Trophoblast cell (in vitro differentiated cells and primary cell): ENCODE measurements at regions not wholly inside any gene's neighbourhood (a gene's known extent, or its start where the extent isn't known, plus 50 kb on each side); places are given as distances from the start of the nearest gene placed in this dataset.

Experiments used
- DNase-seq, 2 donors: peaks; one replicate each; pipeline ENCODE4 v3.0.0-alpha.2; 2016
- H2AFZ ChIP-seq: 2 replicates; pipeline ENCODE4 v1.6.1; 2013; ENCODE audit warnings: low read length, moderate library complexity, mild to moderate bottlenecking; ENCODE audit not compliant: insufficient read depth, poor library complexity
- H2AK5ac ChIP-seq: 2 replicates; pipeline ENCODE4 v1.6.1; 2013; ENCODE audit warnings: mild to moderate bottlenecking, low read length
- H2BK120ac ChIP-seq: 2 replicates; pipeline ENCODE4 v1.6.1; 2013; ENCODE audit warnings: low read length, mild to moderate bottlenecking, moderate library complexity; ENCODE audit not compliant: insufficient read depth, poor library complexity
- H2BK12ac ChIP-seq: 2 replicates; pipeline ENCODE4 v1.6.1; 2013; ENCODE audit warnings: mild to moderate bottlenecking, low read length, moderate library complexity
- H2BK5ac ChIP-seq: 2 replicates; pipeline ENCODE4 v1.6.1; 2013; ENCODE audit warnings: low read length, low read depth, moderate library complexity, mild to moderate bottlenecking; ENCODE audit not compliant: poor library complexity
- H3K14ac ChIP-seq: 2 replicates; pipeline ENCODE4 v1.6.1; 2013; ENCODE audit warnings: mild to moderate bottlenecking, low read length
- H3K18ac ChIP-seq: 2 replicates; pipeline ENCODE4 v1.6.1; 2013; ENCODE audit warnings: mild to moderate bottlenecking, low read length
- H3K23ac ChIP-seq: 2 replicates; pipeline ENCODE4 v1.6.1; 2013; ENCODE audit warnings: low read length
- H3K27ac ChIP-seq: 2 replicates; pipeline ENCODE4 v1.5.1; 2013; ENCODE audit warnings: low read depth, mild to moderate bottlenecking, inconsistent platforms, low read length, moderate library complexity
- H3K27me3 ChIP-seq: 2 replicates; pipeline ENCODE4 v1.6.1; 2013; ENCODE audit warnings: inconsistent platforms, mild to moderate bottlenecking, low read length, moderate library complexity; ENCODE audit not compliant: insufficient read depth
- H3K36me3 ChIP-seq, 2 experiments: 1 replicate in 1 of 2; 2 replicates in 1 of 2; pipeline ENCODE4 v1.6.1; 2013; ENCODE audit warnings: low read length in 2 of 2, mild to moderate bottlenecking in 2 of 2, moderate library complexity in 1 of 2; ENCODE audit not compliant: insufficient read depth in 2 of 2, control insufficient read depth in 1 of 2
- H3K4ac ChIP-seq: 2 replicates; pipeline ENCODE4 v1.6.1; 2013; ENCODE audit warnings: low read depth, mild to moderate bottlenecking, low read length, moderate library complexity
- H3K4me1 ChIP-seq, 2 experiments: 1 replicate in 1 of 2; 2 replicates in 1 of 2; pipeline ENCODE4 v1.6.1; 2013; ENCODE audit warnings: low read length in 2 of 2, mild to moderate bottlenecking in 2 of 2, moderate library complexity in 1 of 2; ENCODE audit not compliant: insufficient read depth in 2 of 2, control insufficient read depth in 1 of 2
- H3K4me2 ChIP-seq: 2 replicates; pipeline ENCODE4 v1.6.1; 2013; ENCODE audit warnings: inconsistent platforms, mild to moderate bottlenecking, low read length, moderate library complexity
- H3K4me3 ChIP-seq: 2 replicates; pipeline ENCODE4 v1.5.1; 2013; ENCODE audit warnings: mild to moderate bottlenecking, low read depth, low read length, inconsistent platforms
- H3K79me1 ChIP-seq: one replicate; pipeline ENCODE4 v1.6.1; 2013; ENCODE audit warnings: low read length
- H3K79me2 ChIP-seq: 2 replicates; pipeline ENCODE4 v1.6.1; 2013; ENCODE audit warnings: low read length, mild to moderate bottlenecking; ENCODE audit not compliant: control insufficient read depth, insufficient read depth, poor library complexity
- H3K9ac ChIP-seq: 2 replicates; pipeline ENCODE4 v1.6.1; 2013; ENCODE audit warnings: mild to moderate bottlenecking, low read length
- H3K9me3 ChIP-seq: 2 replicates; pipeline ENCODE4 v1.6.1; 2013; ENCODE audit warnings: low read depth, mild to moderate bottlenecking, control low read depth, inconsistent platforms, low read length; ENCODE audit not compliant: insufficient read depth
- H4K12ac ChIP-seq: 2 replicates; pipeline ENCODE4 v1.6.1; 2013; ENCODE audit warnings: low read depth, mild to moderate bottlenecking, low read length, moderate library complexity
- H4K8ac ChIP-seq: 2 replicates; pipeline ENCODE4 v1.6.1; 2013; ENCODE audit warnings: low read depth, mild to moderate bottlenecking, low read length, moderate library complexity
- H4K91ac ChIP-seq: one replicate; pipeline ENCODE4 v1.6.1; 2013; ENCODE audit warnings: low read depth, mild to moderate bottlenecking, low read length, moderate library complexity
- WGBS: extraction: QIAGEN DNeasy Blood & Tissue Kit; methylation state at CpG from one replicate; pipeline ENCODE4 v1.1.7; 2013; ENCODE audit warnings: missing lambda C conversion rate; ENCODE audit not compliant: insufficient read length, insufficient coverage; ENCODE audit errors: extremely low coverage; 5-methylcytosine and 5-hydroxymethylcytosine counted together

- no peaks in the 10 kb centered on the region for H3K9me3 ChIP-seq
- H3K4me1 ChIP-seq = peaks cover 0 to 2% of the 10 kb centered on the region in 2 experiments
- no peak overlapping the region for H2AK5ac ChIP-seq
- no peak overlapping the region for H3K9ac ChIP-seq
- no peak overlapping the region for H2BK120ac ChIP-seq
- no peak overlapping the region for H3K18ac ChIP-seq
- H2BK12ac ChIP-seq = no peak overlapping the region
- no peak overlapping the region for H4K8ac ChIP-seq
- no peaks in the 10 kb centered on the region for H3K79me1 ChIP-seq
- H4K12ac ChIP-seq = no peak overlapping the region
- no peak overlapping the region for H3K4me3 ChIP-seq
- H3K23ac ChIP-seq = no peak overlapping the region
- no peaks in the 10 kb centered on the region for H3K79me2 ChIP-seq
- H2AFZ ChIP-seq = no peak overlapping the region
- H3K4ac ChIP-seq = no peak overlapping the region
- no peak overlapping the region for H3K14ac ChIP-seq
- H3K27me3 ChIP-seq = no peaks in the 10 kb centered on the region
- H3K36me3 ChIP-seq = no peaks in the 10 kb centered on the region
- H4K91ac ChIP-seq = no peak overlapping the region
- no peak for DNase-seq
- no peak overlapping the region for H2BK5ac ChIP-seq
- no peak overlapping the region for H3K4me2 ChIP-seq
- WGBS = no CpG with 5 or more reads among the region's 3 CpGs
- H3K27ac ChIP-seq = no peak overlapping the region
These were observed 897.9 kb upstream of the AUTS2 start for GRCh38 chr7:68700414-68700813.

- H3K4me3 ChIP-seq = no peak overlapping the region
- no peak overlapping the region for H3K18ac ChIP-seq
- H2BK5ac ChIP-seq = no peak overlapping the region
- no peaks in the 10 kb centered on the region for H3K4me1 ChIP-seq
- no peak overlapping the region for H3K27ac ChIP-seq
- H4K8ac ChIP-seq = no peak overlapping the region
- no peak overlapping the region for H4K12ac ChIP-seq
- no peak overlapping the region for H3K4me2 ChIP-seq
- no peak overlapping the region for H3K14ac ChIP-seq
- DNase-seq = no peak
- no peaks in the 10 kb centered on the region for H3K27me3 ChIP-seq
- no peaks in the 10 kb centered on the region for H3K79me1 ChIP-seq
- no peaks in the 10 kb centered on the region for H3K9me3 ChIP-seq
- H3K36me3 ChIP-seq = no peaks in the 10 kb centered on the region
- no peak overlapping the region for H2AK5ac ChIP-seq
- no peak overlapping the region for H2BK120ac ChIP-seq
- WGBS = no CpG with 5 or more reads among the region's 5 CpGs
- H3K23ac ChIP-seq = no peak overlapping the region
- no peak overlapping the region for H3K9ac ChIP-seq
- no peak overlapping the region for H2BK12ac ChIP-seq
- no peak overlapping the region for H3K4ac ChIP-seq
- H2AFZ ChIP-seq = no peak overlapping the region
- H4K91ac ChIP-seq = no peak overlapping the region
- no peaks in the 10 kb centered on the region for H3K79me2 ChIP-seq
These were observed 892.0 kb upstream of the AUTS2 start for GRCh38 chr7:68706291-68706690.

GRCh38 chr7:68707159-68707558 lies 891.1 kb upstream of the AUTS2 start:
- no CpG with 5 or more reads among the region's 5 CpGs for WGBS
- DNase-seq = no peak
- H3K23ac ChIP-seq = no peak overlapping the region
- no peak overlapping the region for H4K12ac ChIP-seq
- no peak overlapping the region for H2BK12ac ChIP-seq
- H2AK5ac ChIP-seq = no peak overlapping the region
- no peak overlapping the region for H3K4ac ChIP-seq
- no peak overlapping the region for H3K27ac ChIP-seq
- no peaks in the 10 kb centered on the region for H3K36me3 ChIP-seq
- H4K8ac ChIP-seq = no peak overlapping the region
- H4K91ac ChIP-seq = no peak overlapping the region
- no peak overlapping the region for H2BK5ac ChIP-seq
- no peaks in the 10 kb centered on the region for H3K4me1 ChIP-seq
- H2AFZ ChIP-seq = no peak overlapping the region
- no peak overlapping the region for H2BK120ac ChIP-seq
- no peaks in the 10 kb centered on the region for H3K9me3 ChIP-seq
- no peak overlapping the region for H3K4me2 ChIP-seq
- H3K79me1 ChIP-seq = no peaks in the 10 kb centered on the region
- H3K18ac ChIP-seq = no peak overlapping the region
- no peak overlapping the region for H3K9ac ChIP-seq
- H3K79me2 ChIP-seq = no peaks in the 10 kb centered on the region
- H3K14ac ChIP-seq = no peak overlapping the region
- H3K4me3 ChIP-seq = no peak overlapping the region
- H3K27me3 ChIP-seq = no peaks in the 10 kb centered on the region

- no peak overlapping the region for H3K4me3 ChIP-seq
- WGBS = no CpG with 5 or more reads among the region's 6 CpGs
- no peaks in the 10 kb centered on the region for H3K79me1 ChIP-seq
- no peak overlapping the region for H3K4ac ChIP-seq
- no peaks in the 10 kb centered on the region for H3K36me3 ChIP-seq
- H2BK120ac ChIP-seq = no peak overlapping the region
- no peak for DNase-seq
- H3K4me2 ChIP-seq = no peak overlapping the region
- H3K18ac ChIP-seq = no peak overlapping the region
- no peaks in the 10 kb centered on the region for H3K9me3 ChIP-seq
- no peak overlapping the region for H2BK12ac ChIP-seq
- H2AFZ ChIP-seq = no peak overlapping the region
- H2BK5ac ChIP-seq = no peak overlapping the region
- no peak overlapping the region for H4K91ac ChIP-seq
- H4K12ac ChIP-seq = no peak overlapping the region
- no peak overlapping the region for H3K9ac ChIP-seq
- no peak overlapping the region for H3K14ac ChIP-seq
- no peak overlapping the region for H3K27ac ChIP-seq
- no peak overlapping the region for H2AK5ac ChIP-seq
- no peak overlapping the region for H4K8ac ChIP-seq
- no peaks in the 10 kb centered on the region for H3K27me3 ChIP-seq
- H3K79me2 ChIP-seq = no peaks in the 10 kb centered on the region
- no peaks in the 10 kb centered on the region for H3K4me1 ChIP-seq
- H3K23ac ChIP-seq = no peak overlapping the region
These were observed 890.3 kb upstream of the AUTS2 start for GRCh38 chr7:68707958-68708357.
